ENCODE measurements at regions not wholly inside any gene's neighbourhood (a gene's known extent, or its start where the extent isn't known, plus 50 kb on each side); places are given as distances from the start of the nearest gene placed in this dataset.

DNA sequence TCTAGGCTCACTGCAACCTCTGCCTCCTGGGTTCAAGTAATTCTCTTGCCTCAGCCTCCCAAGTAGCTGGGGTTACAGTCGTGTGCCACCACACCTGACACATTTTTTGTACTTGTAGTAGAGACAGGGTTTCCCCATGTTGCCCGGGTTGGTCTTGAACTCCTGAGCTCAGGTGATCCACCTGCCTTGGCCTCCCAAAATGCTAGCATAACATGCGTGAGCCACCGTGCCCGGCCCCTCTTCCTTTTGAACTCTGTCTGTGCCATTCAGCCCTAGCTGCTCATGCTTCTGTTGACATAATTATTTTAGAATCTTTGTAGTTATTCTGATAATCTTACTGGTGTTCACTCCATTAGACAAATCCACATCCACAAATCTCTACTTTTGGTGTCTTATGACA is 1231.3 kb upstream of the ADGRL3 start:
- intact Hi-C loops (cut with DNase I) = no loop called here
- Histone ChIP-seq H3K9me3 (no peaks in the 10 kb centered on the region), H3K27ac (no peak overlapping the region), H3K4me1 (peaks cover 0 to 10% (median 0%) of the 10 kb centered on the region in 12 donors), H3K36me3 (no peaks in the 10 kb centered on the region), H3K27me3 (no peaks in the 10 kb centered on the region), H3K4me3 (no peak overlapping the region)
- TF ChIP-seq, protein P1, sequence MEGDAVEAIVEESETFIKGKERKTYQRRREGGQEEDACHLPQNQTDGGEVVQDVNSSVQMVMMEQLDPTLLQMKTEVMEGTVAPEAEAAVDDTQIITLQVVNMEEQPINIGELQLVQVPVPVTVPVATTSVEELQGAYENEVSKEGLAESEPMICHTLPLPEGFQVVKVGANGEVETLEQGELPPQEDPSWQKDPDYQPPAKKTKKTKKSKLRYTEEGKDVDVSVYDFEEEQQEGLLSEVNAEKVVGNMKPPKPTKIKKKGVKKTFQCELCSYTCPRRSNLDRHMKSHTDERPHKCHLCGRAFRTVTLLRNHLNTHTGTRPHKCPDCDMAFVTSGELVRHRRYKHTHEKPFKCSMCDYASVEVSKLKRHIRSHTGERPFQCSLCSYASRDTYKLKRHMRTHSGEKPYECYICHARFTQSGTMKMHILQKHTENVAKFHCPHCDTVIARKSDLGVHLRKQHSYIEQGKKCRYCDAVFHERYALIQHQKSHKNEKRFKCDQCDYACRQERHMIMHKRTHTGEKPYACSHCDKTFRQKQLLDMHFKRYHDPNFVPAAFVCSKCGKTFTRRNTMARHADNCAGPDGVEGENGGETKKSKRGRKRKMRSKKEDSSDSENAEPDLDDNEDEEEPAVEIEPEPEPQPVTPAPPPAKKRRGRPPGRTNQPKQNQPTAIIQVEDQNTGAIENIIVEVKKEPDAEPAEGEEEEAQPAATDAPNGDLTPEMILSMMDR (IDR thresholded peaks at IDR 0.05) = no peak
- no peak for ATAC-seq
- no peak for DNase-seq
- WGBS, 4 donors = 84 to 91% (median 87%) methylated on average over 5 of the region's 5 CpGs

DNA sequence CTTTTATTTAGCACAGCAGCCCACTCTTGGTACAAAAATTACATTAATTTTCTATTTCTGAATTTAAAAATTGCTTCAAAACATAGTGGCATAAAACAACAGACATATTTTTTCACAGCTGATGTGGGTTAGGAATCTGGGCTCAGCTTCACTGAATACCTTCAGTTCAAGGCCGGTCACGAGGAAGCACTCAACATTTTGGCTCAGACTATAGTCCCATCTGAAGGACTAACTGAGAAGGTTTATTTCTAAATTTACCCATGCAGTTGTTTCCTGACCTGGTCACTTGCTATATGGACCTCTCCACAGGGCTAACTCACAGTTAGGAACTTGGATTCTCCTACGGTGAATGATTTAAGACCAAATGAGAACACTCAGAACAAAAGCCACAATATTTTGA is 1230.2 kb upstream of the ADGRL3 start:
- Histone ChIP-seq H3K27me3 (no peaks in the 10 kb centered on the region), H3K4me1 (peaks cover 0 to 10% (median 0%) of the 10 kb centered on the region in 12 donors), H3K36me3 (no peaks in the 10 kb centered on the region), H3K9me3 (no peaks in the 10 kb centered on the region), H3K27ac (peak overlapping the region in 5 of 12 donors; percentile 28 to 47 (median 34)), H3K4me3 (no peak overlapping the region)
- intact Hi-C loops (cut with DNase I) = no loop called here
- TF ChIP-seq, protein P1 (IDR thresholded peaks at IDR 0.05) = no peak
- TF ChIP-seq POLR2A (IDR thresholded peaks at IDR 0.05) = no peak
- 44 to 63% (median 49%) methylated on average over 3 of the region's 3 CpGs for WGBS, 4 donors
- peak; percentile 66 to 93 (median 77) for ATAC-seq
- DNase-seq = peak in 3 of 5 donors; percentile 32 to 45 (median 44)

DNA sequence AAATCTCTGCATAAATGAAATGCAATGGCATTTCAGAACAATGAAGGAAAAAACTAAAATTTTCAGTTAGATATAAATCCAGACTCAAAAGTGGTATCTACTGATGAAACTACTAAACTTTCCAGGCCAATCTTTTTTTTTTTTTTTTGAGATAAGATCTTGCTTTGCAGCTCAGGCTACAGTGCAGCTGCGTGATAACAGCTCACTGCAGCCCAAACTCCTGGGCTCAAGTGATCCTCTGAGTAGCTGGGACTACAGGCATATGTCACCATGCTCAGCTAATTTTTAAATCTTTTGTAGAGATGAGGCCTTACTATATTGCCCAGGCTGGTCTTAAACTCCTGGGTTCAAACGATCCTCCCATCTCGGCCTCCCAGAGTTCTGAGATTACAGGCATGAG is 1228.2 kb upstream of the ADGRL3 start:
- no peak for TF ChIP-seq POLR2A (IDR thresholded peaks at IDR 0.05)
- TF ChIP-seq, protein P1 (IDR thresholded peaks at IDR 0.05) = no peak
- Histone ChIP-seq H3K27me3 (no peaks in the 10 kb centered on the region), H3K36me3 (no peaks in the 10 kb centered on the region), H3K9me3 (no peaks in the 10 kb centered on the region), H3K27ac (no peak overlapping the region), H3K4me3 (no peak overlapping the region), H3K4me1 (peaks cover 0 to 10% (median 0%) of the 10 kb centered on the region in 12 donors)
- intact Hi-C loops (cut with DNase I) = no loop called here
- no peak for DNase-seq
- 77 to 91% (median 86%) methylated on average over 3 of the region's 3 CpGs for WGBS, 4 donors
- ATAC-seq = no peak

DNA sequence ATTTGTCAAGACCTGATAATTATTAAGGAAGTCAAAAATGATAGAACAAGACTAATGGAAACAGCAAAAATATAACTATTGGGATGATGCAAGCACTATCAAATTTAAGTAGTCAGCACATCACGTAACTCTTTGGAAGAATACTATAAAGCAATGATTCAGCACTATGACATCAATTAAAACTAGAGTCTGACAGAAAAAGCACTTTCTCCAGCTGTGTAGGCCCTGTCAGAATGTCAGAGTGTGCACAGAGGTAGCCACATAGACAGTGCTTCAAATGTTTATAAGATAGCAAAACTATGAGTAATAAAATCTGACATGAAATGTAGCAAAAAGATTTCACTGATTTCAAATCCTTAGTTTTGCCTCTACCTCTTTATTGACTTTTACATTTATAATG is 1226.6 kb upstream of the ADGRL3 start:
- H3K9me3 ChIP-seq = no peaks in the 10 kb centered on the region
- DNase-seq (no peak), ATAC-seq (no peak)
- H3K27ac ChIP-seq = no peak overlapping the region
- H3K27me3 ChIP-seq = no peaks in the 10 kb centered on the region
- TF ChIP-seq, protein P1 (IDR thresholded peaks at IDR 0.05) = no peak
- TF ChIP-seq POLR2A (IDR thresholded peaks at IDR 0.05) = no peak
- 64 to 72% (median 65%) methylated on average over 1 of the region's 1 CpG for WGBS, 4 donors
- intact Hi-C loops (cut with DNase I) = no loop called here
- H3K4me3 ChIP-seq = no peak overlapping the region
- peaks cover 0 to 10% (median 0%) of the 10 kb centered on the region in 12 donors for H3K4me1 ChIP-seq
- H3K36me3 ChIP-seq = no peaks in the 10 kb centered on the region

All from heart left ventricle (tissue), 16 donors.